ENCODE measurements at regions not wholly inside any gene's neighbourhood (a gene's known extent, or its start where the extent isn't known, plus 50 kb on each side); places are given as distances from the start of the nearest gene placed in this dataset.

DNA sequence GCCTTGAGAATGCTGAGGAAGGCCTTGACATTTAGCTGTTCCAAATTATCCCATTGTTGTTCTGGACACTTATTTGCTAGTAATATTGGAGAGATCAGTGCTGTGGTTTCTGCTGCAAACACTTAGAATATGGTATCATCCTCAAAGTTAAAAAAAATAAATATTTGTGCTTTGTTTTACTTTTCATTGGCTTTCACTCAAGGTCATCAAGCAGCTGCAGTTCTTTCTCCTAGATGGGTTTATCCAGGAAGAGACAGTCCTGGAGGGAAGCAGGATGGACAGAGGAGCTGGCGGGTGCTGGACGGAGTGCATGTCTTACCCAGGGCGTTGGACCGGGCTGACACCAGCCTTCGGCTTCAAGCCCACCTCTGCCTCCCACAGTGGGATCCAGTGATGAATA, 193.6 kb downstream of the MTRR start:
- peaks cover 3% of the 10 kb centered on the region; the same call in 1 of the 2 replicates for H3K27me3 ChIP-seq (ENCODE audit: low read depth, low read length)
- H3K4me2 ChIP-seq (ENCODE audit: low read length), result no peak overlapping the region
- H2AFZ ChIP-seq (ENCODE audit: low read depth, low read length), result no peak overlapping the region
- no peak overlapping the region for H3K4me3 ChIP-seq (ENCODE audit: low read length)
- no peaks in the 10 kb centered on the region for H4K20me1 ChIP-seq (ENCODE audit: insufficient read depth, low read length)
- H3K9ac ChIP-seq (ENCODE audit: low read length), result no peak overlapping the region
- H3K79me2 ChIP-seq (ENCODE audit: low read length), result no peaks in the 10 kb centered on the region
- H3K36me3 ChIP-seq (replicated peaks; ENCODE audit: low read depth, low read length), result no peaks in the 10 kb centered on the region
- no peaks in the 10 kb centered on the region for H3K9me3 ChIP-seq (ENCODE audit: insufficient read depth, low read length)
- H3K4me1 ChIP-seq (ENCODE audit: low read length), result peaks cover 16% of the 10 kb centered on the region
- no peak overlapping the region for H3K27ac ChIP-seq (ENCODE audit: low read length)
- TF ChIP-seq CTCF (IDR thresholded peaks at IDR 0.05; ENCODE audit: low read depth, low read length) (no peak), EZH2phosphoT487 (IDR thresholded peaks at IDR 0.05; ENCODE audit: low read depth) (no peak)

- TF ChIP-seq CTCF (IDR thresholded peaks at IDR 0.05; ENCODE audit: low read depth, low read length), result no peak
- no peak for TF ChIP-seq EZH2phosphoT487 (IDR thresholded peaks at IDR 0.05; ENCODE audit: low read depth)
- H4K20me1 ChIP-seq (ENCODE audit: insufficient read depth, low read length), result no peaks in the 10 kb centered on the region
These were observed 199.1 kb downstream of the MTRR start for GRCh38 chr5:8068078-8068477.

GRCh38 chr5:8070138-8070537, 201.2 kb downstream of the MTRR start:
- Histone ChIP-seq H3K4me2 (ENCODE audit: low read length) (no peak overlapping the region), H3K9me3 (ENCODE audit: insufficient read depth, low read length) (no peaks in the 10 kb centered on the region), H3K9ac (ENCODE audit: low read length) (no peak overlapping the region), H3K79me2 (ENCODE audit: low read length) (no peaks in the 10 kb centered on the region), H3K27me3 (ENCODE audit: low read depth, low read length) (no peaks in the 10 kb centered on the region), H3K4me1 (ENCODE audit: low read length) (no peaks in the 10 kb centered on the region), H3K27ac (ENCODE audit: low read length) (no peak overlapping the region), H4K20me1 (ENCODE audit: insufficient read depth, low read length) (no peaks in the 10 kb centered on the region), H3K4me3 (ENCODE audit: low read length) (no peak overlapping the region), H2AFZ (ENCODE audit: low read depth, low read length) (no peak overlapping the region), H3K36me3 (replicated peaks; ENCODE audit: low read depth, low read length) (no peaks in the 10 kb centered on the region)
- TF ChIP-seq CTCF (IDR thresholded peaks at IDR 0.05; ENCODE audit: low read depth, low read length) (no peak), EZH2phosphoT487 (IDR thresholded peaks at IDR 0.05; ENCODE audit: low read depth) (no peak)

More at GRCh38 chr5:8068078-8068477, 199.1 kb downstream of the MTRR start:
- Histone ChIP-seq H3K9ac (ENCODE audit: low read length) (no peak overlapping the region), H3K27ac (ENCODE audit: low read length) (no peak overlapping the region), H3K9me3 (ENCODE audit: insufficient read depth, low read length) (no peaks in the 10 kb centered on the region), H2AFZ (ENCODE audit: low read depth, low read length) (no peak overlapping the region), H3K4me3 (ENCODE audit: low read length) (no peak overlapping the region), H3K27me3 (ENCODE audit: low read depth, low read length) (no peaks in the 10 kb centered on the region), H3K4me1 (ENCODE audit: low read length) (no peaks in the 10 kb centered on the region), H3K4me2 (ENCODE audit: low read length) (no peak overlapping the region), H3K79me2 (ENCODE audit: low read length) (no peaks in the 10 kb centered on the region), H3K36me3 (replicated peaks; ENCODE audit: low read depth, low read length) (no peaks in the 10 kb centered on the region)

- H3K4me3 ChIP-seq (ENCODE audit: low read length), result no peak overlapping the region
- no peak overlapping the region for H2AFZ ChIP-seq (ENCODE audit: low read depth, low read length)
- no peaks in the 10 kb centered on the region for H4K20me1 ChIP-seq (ENCODE audit: insufficient read depth, low read length)
- H3K27ac ChIP-seq (ENCODE audit: low read length), result no peak overlapping the region
- no peak overlapping the region for H3K9ac ChIP-seq (ENCODE audit: low read length)
- H3K9me3 ChIP-seq (ENCODE audit: insufficient read depth, low read length), result no peaks in the 10 kb centered on the region
- no peaks in the 10 kb centered on the region for H3K36me3 ChIP-seq (replicated peaks; ENCODE audit: low read depth, low read length)
- no peaks in the 10 kb centered on the region for H3K4me1 ChIP-seq (ENCODE audit: low read length)
- TF ChIP-seq EZH2phosphoT487 (IDR thresholded peaks at IDR 0.05; ENCODE audit: low read depth), result no peak
- no peak for TF ChIP-seq CTCF (IDR thresholded peaks at IDR 0.05; ENCODE audit: low read depth, low read length)
- H3K79me2 ChIP-seq (ENCODE audit: low read length), result no peaks in the 10 kb centered on the region
- H3K4me2 ChIP-seq (ENCODE audit: low read length), result no peak overlapping the region
- no peaks in the 10 kb centered on the region for H3K27me3 ChIP-seq (ENCODE audit: low read depth, low read length)
These were observed 210.1 kb downstream of the MTRR start for GRCh38 chr5:8079056-8079455.
